Loucy (cell line): ENCODE measurements at regions not wholly inside any gene's neighbourhood (a gene's known extent, or its start where the extent isn't known, plus 50 kb on each side); places are given as distances from the start of the nearest gene placed in this dataset.

Experiments
- H2AFZ ChIP-seq: fragments of 200-600 bp; sonication (generic); 2 replicates; pipeline ENCODE4 v1.6.0; 2016; ENCODE audit warnings: antibody characterized with exemption, mild to moderate bottlenecking, low read length, moderate library complexity
- H3F3A ChIP-seq: fragments of 200-600 bp; 2 replicates; pipeline ENCODE4 v1.6.0; 2016; ENCODE audit warnings: antibody characterized with exemption, low read depth, mild to moderate bottlenecking
- H3K27me3 ChIP-seq: fragments of 200-600 bp; sonication (generic); 2 replicates; pipeline ENCODE4 v1.6.1; 2014; ENCODE audit warnings: low read length, mild to moderate bottlenecking; ENCODE audit not compliant: insufficient read depth, poor library complexity, severe bottlenecking
- H3K36me3 ChIP-seq: fragments of 200-600 bp; sonication (generic); 2 replicates; pipeline ENCODE4 v1.6.1; 2016; ENCODE audit warnings: low read length; ENCODE audit not compliant: insufficient read depth
- H3K4me1 ChIP-seq: fragments of 200-600 bp; sonication (generic); 2 replicates; pipeline ENCODE4 v1.5.1; 2014; ENCODE audit warnings: low read length, mild to moderate bottlenecking; ENCODE audit not compliant: insufficient read depth, poor library complexity, severe bottlenecking
- H3K4me2 ChIP-seq: fragments of 200-600 bp; sonication (generic); 2 replicates; pipeline ENCODE4 v1.6.0; 2014; ENCODE audit warnings: antibody characterized with exemption, low read length, low read depth, mild to moderate bottlenecking; ENCODE audit not compliant: poor library complexity, severe bottlenecking
- H3K4me3 ChIP-seq: fragments of 200-600 bp; sonication (generic); 2 replicates; pipeline ENCODE4 v1.5.1; 2014; ENCODE audit warnings: low read length, mild to moderate bottlenecking, mixed read lengths; ENCODE audit not compliant: poor library complexity, severe bottlenecking
- H3K79me2 ChIP-seq: fragments of 200-600 bp; sonication (generic); 2 replicates; pipeline ENCODE4 v1.6.1; 2014; ENCODE audit warnings: low read length; ENCODE audit not compliant: insufficient read depth
- H3K9ac ChIP-seq: fragments of 200-600 bp; sonication (generic); 2 replicates; pipeline ENCODE4 v1.6.0; 2014; ENCODE audit warnings: mild to moderate bottlenecking, low read depth, low read length, moderate library complexity; ENCODE audit not compliant: poor library complexity, severe bottlenecking
- H3K9me2 ChIP-seq: fragments of 200-600 bp; sonication (generic); replicated peaks from 2 replicates; pipeline ENCODE4 v1.6.1; 2016; ENCODE audit warnings: low read depth, low read length, mixed read lengths
- H3K9me3 ChIP-seq: fragments of 200-600 bp; sonication (generic); 2 replicates; pipeline ENCODE4 v1.6.1; 2014; ENCODE audit warnings: mild to moderate bottlenecking, antibody characterized with exemption, low read length, low read depth; ENCODE audit not compliant: insufficient read depth
- H4K20me1 ChIP-seq: fragments of 200-600 bp; sonication (generic); 2 replicates; pipeline ENCODE4 v1.6.0; 2014; ENCODE audit warnings: antibody characterized with exemption, low read length, mild to moderate bottlenecking; ENCODE audit not compliant: insufficient read depth, poor library complexity, severe bottlenecking
- EZH2phosphoT487 ChIP-seq: fragments of 200-600 bp; IDR thresholded peaks from 2 replicates; pipeline ENCODE4 v1.6.1; 2018; ENCODE audit warnings: antibody characterized with exemption, mild to moderate bottlenecking, moderate library complexity, borderline replicate concordance
- TF ChIP-seq, protein P1 (sequence below): fragments of 200-600 bp; sonication (generic); conservative IDR thresholded peaks from 2 replicates; pipeline ENCODE4 v1.5.1; 2014; ENCODE audit warnings: mild to moderate bottlenecking, antibody characterized with exemption, low read length

DNA sequence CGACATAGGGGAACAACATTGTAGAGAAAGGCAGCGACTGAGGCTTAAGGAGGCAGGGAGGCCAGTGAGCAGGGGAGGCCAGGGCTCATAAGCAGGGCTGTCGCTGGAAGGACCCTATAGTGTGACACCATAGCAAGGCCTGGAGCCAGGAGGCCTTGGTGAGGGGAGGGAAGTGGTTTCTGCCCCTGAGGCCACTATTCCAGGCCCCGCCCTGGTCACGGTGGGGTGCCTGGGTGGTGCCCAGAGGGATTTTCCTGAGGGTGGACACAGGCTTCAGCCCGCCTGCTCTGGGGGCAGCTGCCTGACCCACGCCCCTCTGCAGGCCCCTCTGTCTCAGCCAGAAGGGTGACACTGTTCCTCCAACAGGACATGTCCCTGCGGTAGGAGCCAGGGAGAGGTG, 147.8 kb upstream of the IQSEC1 start:
- no peak overlapping the region for H2AFZ ChIP-seq
- H3K36me3 ChIP-seq, result no peaks in the 10 kb centered on the region
- TF ChIP-seq EZH2phosphoT487, result no peak
- TF ChIP-seq, protein P1, sequence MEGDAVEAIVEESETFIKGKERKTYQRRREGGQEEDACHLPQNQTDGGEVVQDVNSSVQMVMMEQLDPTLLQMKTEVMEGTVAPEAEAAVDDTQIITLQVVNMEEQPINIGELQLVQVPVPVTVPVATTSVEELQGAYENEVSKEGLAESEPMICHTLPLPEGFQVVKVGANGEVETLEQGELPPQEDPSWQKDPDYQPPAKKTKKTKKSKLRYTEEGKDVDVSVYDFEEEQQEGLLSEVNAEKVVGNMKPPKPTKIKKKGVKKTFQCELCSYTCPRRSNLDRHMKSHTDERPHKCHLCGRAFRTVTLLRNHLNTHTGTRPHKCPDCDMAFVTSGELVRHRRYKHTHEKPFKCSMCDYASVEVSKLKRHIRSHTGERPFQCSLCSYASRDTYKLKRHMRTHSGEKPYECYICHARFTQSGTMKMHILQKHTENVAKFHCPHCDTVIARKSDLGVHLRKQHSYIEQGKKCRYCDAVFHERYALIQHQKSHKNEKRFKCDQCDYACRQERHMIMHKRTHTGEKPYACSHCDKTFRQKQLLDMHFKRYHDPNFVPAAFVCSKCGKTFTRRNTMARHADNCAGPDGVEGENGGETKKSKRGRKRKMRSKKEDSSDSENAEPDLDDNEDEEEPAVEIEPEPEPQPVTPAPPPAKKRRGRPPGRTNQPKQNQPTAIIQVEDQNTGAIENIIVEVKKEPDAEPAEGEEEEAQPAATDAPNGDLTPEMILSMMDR, result no peak
- H3K9ac ChIP-seq, result no peak overlapping the region
- no peaks in the 10 kb centered on the region for H3K9me3 ChIP-seq
- H3F3A ChIP-seq, result no peaks in the 10 kb centered on the region
- H3K4me1 ChIP-seq, result peaks cover 9% of the 10 kb centered on the region
- H3K27me3 ChIP-seq, result no peaks in the 10 kb centered on the region
- H3K4me2 ChIP-seq, result no peak overlapping the region
- no peaks in the 10 kb centered on the region for H3K79me2 ChIP-seq
- no peaks in the 10 kb centered on the region for H3K9me2 ChIP-seq
- H3K4me3 ChIP-seq, result no peak overlapping the region
- no peaks in the 10 kb centered on the region for H4K20me1 ChIP-seq

DNA sequence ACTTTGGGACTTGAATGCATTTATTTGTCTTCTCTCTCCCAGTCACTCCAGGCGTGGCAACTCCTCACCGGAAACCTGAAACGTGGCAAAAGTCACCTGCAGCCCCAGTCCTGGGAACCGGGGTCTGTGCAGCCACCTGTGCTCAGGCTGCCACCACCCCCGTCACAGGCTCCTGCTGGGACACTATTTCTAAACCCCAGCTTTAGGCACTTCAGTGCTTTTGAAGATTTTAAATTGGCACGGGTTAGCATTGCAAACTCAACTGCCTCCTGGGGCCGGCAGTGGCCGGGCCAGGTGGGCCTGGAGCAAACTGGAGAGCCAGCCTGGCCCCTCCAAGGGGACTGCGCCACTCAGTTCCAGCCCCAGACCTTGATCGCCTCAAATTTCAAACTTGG, 146.7 kb upstream of the IQSEC1 start:
- H3K9ac ChIP-seq, result no peak overlapping the region
- no peak overlapping the region for H2AFZ ChIP-seq
- H3K4me3 ChIP-seq, result no peak overlapping the region
- no peak overlapping the region for H3K4me2 ChIP-seq
- no peaks in the 10 kb centered on the region for H3K9me2 ChIP-seq
- TF ChIP-seq, protein P1, result no peak
- TF ChIP-seq EZH2phosphoT487, result no peak
- H3K36me3 ChIP-seq, result no peaks in the 10 kb centered on the region
- H3F3A ChIP-seq, result no peaks in the 10 kb centered on the region
- no peaks in the 10 kb centered on the region for H3K27me3 ChIP-seq
- H4K20me1 ChIP-seq, result no peaks in the 10 kb centered on the region
- H3K79me2 ChIP-seq, result no peaks in the 10 kb centered on the region
- H3K4me1 ChIP-seq, result peaks cover 9% of the 10 kb centered on the region
- H3K9me3 ChIP-seq, result no peaks in the 10 kb centered on the region

DNA sequence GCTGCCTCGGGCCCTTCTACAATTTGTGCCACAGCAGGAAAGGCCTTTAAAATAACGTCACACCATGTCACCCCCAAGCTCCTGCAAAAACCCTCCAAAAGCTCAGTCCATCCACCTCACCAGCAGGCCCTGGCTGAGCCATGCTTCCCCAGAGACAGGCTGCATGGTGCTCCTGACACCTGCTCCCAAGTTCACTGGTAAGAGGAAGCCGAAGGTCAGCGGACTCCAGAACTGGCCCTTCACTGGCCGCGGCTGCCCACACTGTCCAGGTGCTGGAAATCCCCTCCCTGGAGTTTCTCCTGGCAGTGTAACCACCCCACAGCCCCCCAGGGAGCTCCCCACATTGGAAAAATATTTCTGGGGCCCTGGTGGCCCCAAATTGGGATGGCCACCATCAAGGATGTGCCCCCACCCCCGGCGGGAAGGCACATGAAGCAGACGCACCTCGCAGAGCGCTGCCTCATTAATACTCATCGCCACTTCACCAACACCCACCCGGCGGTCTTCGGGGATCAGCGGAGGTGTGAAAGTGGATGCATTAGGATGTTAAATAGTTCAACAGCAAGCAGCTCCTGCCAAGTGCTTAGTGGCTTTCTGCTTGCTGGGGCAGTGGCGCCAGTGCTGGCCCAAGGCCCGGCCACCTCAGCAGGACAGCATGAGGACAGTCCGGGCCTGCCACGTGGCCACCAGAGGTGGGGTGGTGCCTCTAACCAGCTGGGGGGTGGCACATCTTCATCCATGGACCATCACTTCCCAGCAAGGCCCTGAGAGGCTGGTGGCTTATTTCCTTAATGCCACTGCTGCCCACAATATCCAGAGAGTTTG, 146.1 kb upstream of the IQSEC1 start:
- no peaks in the 10 kb centered on the region for H3F3A ChIP-seq
- H3K9me2 ChIP-seq, result no peaks in the 10 kb centered on the region
- H4K20me1 ChIP-seq, result no peaks in the 10 kb centered on the region
- no peak overlapping the region for H3K4me2 ChIP-seq
- H3K9ac ChIP-seq, result no peak overlapping the region
- H3K4me3 ChIP-seq, result no peak overlapping the region
- no peaks in the 10 kb centered on the region for H3K36me3 ChIP-seq
- no peaks in the 10 kb centered on the region for H3K79me2 ChIP-seq
- no peaks in the 10 kb centered on the region for H3K9me3 ChIP-seq
- H3K27me3 ChIP-seq, result no peaks in the 10 kb centered on the region
- TF ChIP-seq, protein P1, result no peak
- no peak for TF ChIP-seq EZH2phosphoT487
- peaks cover 9% of the 10 kb centered on the region for H3K4me1 ChIP-seq
- H2AFZ ChIP-seq, result no peak overlapping the region
